Thoracic aorta (tissue), 2 donors: ENCODE measurements at regions not wholly inside any gene's neighbourhood (a gene's known extent, or its start where the extent isn't known, plus 50 kb on each side); places are given as distances from the start of the nearest gene placed in this dataset.

ENCODE experiments used
- ATAC-seq: fragments of 150-250 bp; one replicate; pipeline ENCODE4 v1.8.0; 2017; ENCODE audit warnings: low read depth; ENCODE audit not compliant: insufficient number of reproducible peaks, low FRiP score
- DNase-seq: peaks from one replicate; pipeline ENCODE4 v3.0.0-alpha.2; 2020; ENCODE audit warnings: low spot score
- H3K27ac ChIP-seq, 2 donors: fragments of 200-600 bp; sonication (generic); 1 replicate in 1 of 2; 2 replicates in 1 of 2; pipeline ENCODE4 v1.5.1; 2016; ENCODE audit warnings: mild to moderate bottlenecking in 2 of 2, moderate library complexity in 2 of 2
- H3K27me3 ChIP-seq: fragments of 200-600 bp; sonication (generic); replicated peaks from 2 replicates; pipeline ENCODE4 v1.6.0; 2016; ENCODE audit warnings: mild to moderate bottlenecking; ENCODE audit not compliant: insufficient read depth
- H3K36me3 ChIP-seq: fragments of 200-600 bp; sonication (generic); one replicate; pipeline ENCODE4 v1.5.1; 2016
- H3K4me1 ChIP-seq, 2 donors: fragments of 200-600 bp; sonication (generic); 1 replicate in 1 of 2; 2 replicates in 1 of 2; pipeline versions ENCODE4 v1.5.1 to v1.6.0; 2016; ENCODE audit warnings: low read depth in 2 of 2, mild to moderate bottlenecking in 1 of 2; ENCODE audit not compliant: control insufficient read depth in 1 of 2
- H3K4me3 ChIP-seq: fragments of 200-600 bp; sonication (generic); 2 replicates; pipeline ENCODE4 v1.5.1; 2016; ENCODE audit warnings: mild to moderate bottlenecking
- H3K9me3 ChIP-seq: fragments of 200-600 bp; sonication (generic); 2 replicates; pipeline ENCODE4 v1.5.1; 2016
- TF ChIP-seq, protein P1 (sequence below): fragments of 200-600 bp; sonication (generic); IDR thresholded peaks from one replicate; pipeline ENCODE4 v1.5.1; 2019; ENCODE audit warnings: antibody characterized with exemption

DNA sequence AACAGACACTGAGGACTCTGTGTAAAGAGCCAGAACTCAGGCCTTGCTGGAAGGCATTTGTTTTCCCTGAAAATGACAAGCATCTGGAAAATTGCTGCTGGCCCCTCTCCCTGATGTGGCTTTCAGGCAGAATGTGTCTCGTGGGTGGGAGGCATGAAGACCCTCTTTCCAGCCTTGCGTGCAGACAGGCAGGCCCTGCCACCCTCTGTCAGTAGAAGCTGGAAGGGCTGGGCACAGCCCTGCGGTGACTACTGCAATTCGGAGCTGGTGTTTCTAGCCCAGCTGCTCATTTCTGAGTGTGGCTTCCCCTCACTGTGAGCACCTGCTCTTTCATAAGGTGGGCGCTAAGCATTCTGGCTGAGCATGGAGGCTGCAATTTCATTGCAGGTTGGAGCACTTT, 349.9 kb downstream of the PTPRU start:
- H3K27me3 ChIP-seq: no peaks in the 10 kb centered on the region
- ATAC-seq (no peak), DNase-seq (no peak)
- H3K9me3 ChIP-seq: no peaks in the 10 kb centered on the region
- H3K36me3 ChIP-seq: no peaks in the 10 kb centered on the region
- H3K27ac ChIP-seq: no peak overlapping the region
- no peak overlapping the region for H3K4me3 ChIP-seq
- TF ChIP-seq, protein P1, sequence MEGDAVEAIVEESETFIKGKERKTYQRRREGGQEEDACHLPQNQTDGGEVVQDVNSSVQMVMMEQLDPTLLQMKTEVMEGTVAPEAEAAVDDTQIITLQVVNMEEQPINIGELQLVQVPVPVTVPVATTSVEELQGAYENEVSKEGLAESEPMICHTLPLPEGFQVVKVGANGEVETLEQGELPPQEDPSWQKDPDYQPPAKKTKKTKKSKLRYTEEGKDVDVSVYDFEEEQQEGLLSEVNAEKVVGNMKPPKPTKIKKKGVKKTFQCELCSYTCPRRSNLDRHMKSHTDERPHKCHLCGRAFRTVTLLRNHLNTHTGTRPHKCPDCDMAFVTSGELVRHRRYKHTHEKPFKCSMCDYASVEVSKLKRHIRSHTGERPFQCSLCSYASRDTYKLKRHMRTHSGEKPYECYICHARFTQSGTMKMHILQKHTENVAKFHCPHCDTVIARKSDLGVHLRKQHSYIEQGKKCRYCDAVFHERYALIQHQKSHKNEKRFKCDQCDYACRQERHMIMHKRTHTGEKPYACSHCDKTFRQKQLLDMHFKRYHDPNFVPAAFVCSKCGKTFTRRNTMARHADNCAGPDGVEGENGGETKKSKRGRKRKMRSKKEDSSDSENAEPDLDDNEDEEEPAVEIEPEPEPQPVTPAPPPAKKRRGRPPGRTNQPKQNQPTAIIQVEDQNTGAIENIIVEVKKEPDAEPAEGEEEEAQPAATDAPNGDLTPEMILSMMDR: no peak
- no peaks in the 10 kb centered on the region for H3K4me1 ChIP-seq

DNA sequence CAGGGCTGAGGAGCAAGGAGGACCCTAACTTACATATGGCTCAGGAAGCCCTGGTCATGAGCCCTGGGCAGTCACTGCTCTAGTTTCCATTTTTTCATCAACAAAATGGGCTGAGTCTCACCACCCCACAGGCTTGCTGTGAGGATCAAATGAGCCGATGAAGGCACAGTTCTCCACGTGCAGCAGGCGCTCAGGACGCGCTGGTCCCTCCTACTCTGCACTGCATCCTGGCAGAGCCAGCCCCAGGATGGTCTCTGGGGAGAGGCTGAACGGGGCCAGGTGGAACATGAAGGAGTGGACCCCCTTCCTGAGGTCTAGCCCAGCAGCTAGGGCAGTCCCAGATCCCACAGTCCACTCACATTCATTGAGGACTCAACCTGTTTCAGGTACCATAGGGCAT, 349.3 kb downstream of the PTPRU start:
- Histone ChIP-seq H3K36me3 (no peaks in the 10 kb centered on the region), H3K27ac (no peak overlapping the region), H3K9me3 (no peaks in the 10 kb centered on the region), H3K4me1 (no peaks in the 10 kb centered on the region), H3K4me3 (no peak overlapping the region), H3K27me3 (no peaks in the 10 kb centered on the region)
- DNase-seq (no peak), ATAC-seq (no peak)
- TF ChIP-seq, protein P1: no peak

DNA sequence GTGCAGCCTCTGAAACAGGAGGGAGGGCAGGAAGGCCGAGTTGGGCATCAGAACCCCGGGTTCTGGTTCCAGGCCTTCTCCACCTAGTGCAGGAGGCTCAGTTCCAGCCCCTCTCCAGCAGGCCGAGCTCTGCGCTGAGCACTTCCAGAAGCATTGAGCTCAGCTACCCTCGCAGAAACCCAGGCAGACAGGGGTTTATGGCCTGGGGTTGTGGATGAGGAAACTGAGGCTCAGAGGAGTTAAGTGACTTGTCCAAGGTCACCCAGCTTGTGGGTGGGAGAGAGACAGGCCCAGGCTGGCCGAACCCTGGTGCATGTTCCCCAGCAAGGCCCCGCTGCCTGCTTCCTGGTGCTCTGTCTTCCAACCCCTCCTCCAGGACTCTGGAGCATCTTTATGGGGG, 348.9 kb downstream of the PTPRU start:
- Histone ChIP-seq H3K27me3 (no peaks in the 10 kb centered on the region), H3K36me3 (no peaks in the 10 kb centered on the region), H3K4me1 (no peaks in the 10 kb centered on the region), H3K27ac (no peak overlapping the region), H3K9me3 (no peaks in the 10 kb centered on the region), H3K4me3 (no peak overlapping the region)
- TF ChIP-seq, protein P1: no peak
- no peak for ATAC-seq
- no peak for DNase-seq

DNA sequence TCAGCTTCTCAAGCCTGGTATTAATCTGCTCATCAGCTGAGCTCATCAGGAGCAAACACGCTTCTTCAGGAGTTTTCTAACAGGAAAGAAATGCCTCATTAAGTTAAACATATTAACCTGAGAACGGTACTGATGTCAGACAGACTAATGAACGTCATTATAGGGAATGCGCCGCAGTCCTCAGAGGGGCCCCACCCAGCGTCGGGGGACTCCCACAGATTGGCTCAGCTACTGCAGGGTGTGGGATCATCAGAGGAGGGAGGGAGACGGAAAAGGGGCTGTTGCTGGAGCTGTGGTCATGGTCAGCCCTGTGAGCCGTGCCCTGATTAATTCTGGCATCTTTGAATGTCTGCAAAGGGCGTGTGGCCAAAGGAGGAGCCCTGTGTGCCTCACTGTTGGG, 348.5 kb downstream of the PTPRU start:
- Histone ChIP-seq H3K4me1 (no peaks in the 10 kb centered on the region), H3K4me3 (no peak overlapping the region), H3K27ac (no peak overlapping the region), H3K27me3 (no peaks in the 10 kb centered on the region), H3K9me3 (no peaks in the 10 kb centered on the region), H3K36me3 (no peaks in the 10 kb centered on the region)
- DNase-seq (no peak), ATAC-seq (no peak)
- TF ChIP-seq, protein P1: no peak

DNA sequence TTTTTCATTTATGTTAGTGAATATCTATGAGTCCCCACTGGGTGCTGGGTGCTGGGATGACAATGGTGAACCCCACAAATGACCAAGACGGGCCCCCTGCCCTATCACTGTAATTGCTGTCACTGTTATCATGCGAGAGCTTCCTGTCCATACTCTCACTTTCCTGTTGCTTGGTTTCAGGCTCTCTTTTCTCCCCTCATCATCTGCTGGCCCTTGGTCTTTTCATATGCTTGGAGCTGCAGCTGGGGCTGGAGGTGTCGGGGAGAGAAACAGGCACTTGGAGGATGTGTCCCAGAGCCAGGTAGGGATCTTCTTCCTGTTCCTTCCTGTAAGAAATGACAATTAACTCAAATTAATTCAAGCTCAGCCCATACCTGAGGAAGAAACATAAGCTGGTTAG, 348.0 kb downstream of the PTPRU start:
- no peak overlapping the region for H3K4me3 ChIP-seq
- no peaks in the 10 kb centered on the region for H3K36me3 ChIP-seq
- no peaks in the 10 kb centered on the region for H3K4me1 ChIP-seq
- TF ChIP-seq, protein P1: no peak
- ATAC-seq: no peak
- H3K9me3 ChIP-seq: no peaks in the 10 kb centered on the region
- no peak for DNase-seq
- no peak overlapping the region for H3K27ac ChIP-seq
- no peaks in the 10 kb centered on the region for H3K27me3 ChIP-seq
